GM10266 (cell line): ENCODE measurements at regions not wholly inside any gene's neighbourhood (a gene's known extent, or its start where the extent isn't known, plus 50 kb on each side); places are given as distances from the start of the nearest gene placed in this dataset.

Experiments
- DNase-seq: peaks from one replicate; pipeline ENCODE4 v3.0.0; 2012; ENCODE audit errors: extremely low spot score
- TF ChIP-seq, protein P1 (sequence below): IDR thresholded peaks from 2 replicates; pipeline ENCODE4 v1.5.1; 2012; ENCODE audit warnings: mild to moderate bottlenecking, low read depth; ENCODE audit not compliant: control insufficient read depth, insufficient read depth; ENCODE audit errors: missing control alignments

DNA sequence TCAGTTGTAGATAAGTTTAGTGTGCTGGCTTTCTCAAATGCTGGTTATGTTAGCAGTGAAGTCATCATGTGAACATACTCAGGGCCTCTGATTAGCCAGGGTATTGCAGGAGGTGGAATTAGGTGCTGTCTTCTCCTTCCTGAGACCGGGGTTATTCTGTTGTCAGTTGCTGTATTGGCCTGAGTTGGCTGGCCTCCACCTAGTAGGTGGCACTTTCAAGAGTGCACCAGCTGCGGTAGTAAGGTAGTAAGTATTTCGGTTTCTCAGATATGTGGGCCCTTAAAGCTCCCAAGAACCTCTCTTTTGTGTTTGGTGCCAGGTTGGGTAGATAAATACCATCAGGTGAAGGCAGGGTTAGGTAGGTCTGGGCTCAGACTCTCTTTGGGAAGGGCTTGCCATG, 1430.5 kb upstream of the CELF4 start:
- DNase-seq: no peak
- TF ChIP-seq, protein P1, sequence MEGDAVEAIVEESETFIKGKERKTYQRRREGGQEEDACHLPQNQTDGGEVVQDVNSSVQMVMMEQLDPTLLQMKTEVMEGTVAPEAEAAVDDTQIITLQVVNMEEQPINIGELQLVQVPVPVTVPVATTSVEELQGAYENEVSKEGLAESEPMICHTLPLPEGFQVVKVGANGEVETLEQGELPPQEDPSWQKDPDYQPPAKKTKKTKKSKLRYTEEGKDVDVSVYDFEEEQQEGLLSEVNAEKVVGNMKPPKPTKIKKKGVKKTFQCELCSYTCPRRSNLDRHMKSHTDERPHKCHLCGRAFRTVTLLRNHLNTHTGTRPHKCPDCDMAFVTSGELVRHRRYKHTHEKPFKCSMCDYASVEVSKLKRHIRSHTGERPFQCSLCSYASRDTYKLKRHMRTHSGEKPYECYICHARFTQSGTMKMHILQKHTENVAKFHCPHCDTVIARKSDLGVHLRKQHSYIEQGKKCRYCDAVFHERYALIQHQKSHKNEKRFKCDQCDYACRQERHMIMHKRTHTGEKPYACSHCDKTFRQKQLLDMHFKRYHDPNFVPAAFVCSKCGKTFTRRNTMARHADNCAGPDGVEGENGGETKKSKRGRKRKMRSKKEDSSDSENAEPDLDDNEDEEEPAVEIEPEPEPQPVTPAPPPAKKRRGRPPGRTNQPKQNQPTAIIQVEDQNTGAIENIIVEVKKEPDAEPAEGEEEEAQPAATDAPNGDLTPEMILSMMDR: no peak

DNA sequence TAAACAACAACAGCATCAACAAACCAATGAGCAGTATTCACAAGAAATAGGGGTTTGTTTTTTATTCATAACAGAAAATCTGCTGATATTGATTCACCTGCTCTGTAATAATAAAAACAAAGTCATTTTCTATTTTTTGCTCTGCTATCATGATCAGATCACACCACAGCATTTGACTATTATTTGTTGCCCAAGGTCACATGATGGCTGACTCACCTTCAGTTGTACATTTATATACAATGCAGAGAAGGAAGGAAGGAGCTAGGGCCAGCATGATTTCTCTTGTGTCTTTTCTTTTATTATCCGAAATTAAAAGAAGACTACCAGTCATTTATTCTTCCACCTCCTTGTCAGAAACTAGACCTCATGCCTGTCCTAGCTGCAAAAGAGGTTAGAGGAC, 1427.7 kb upstream of the CELF4 start:
- DNase-seq: no peak
- TF ChIP-seq, protein P1: no peak

DNA sequence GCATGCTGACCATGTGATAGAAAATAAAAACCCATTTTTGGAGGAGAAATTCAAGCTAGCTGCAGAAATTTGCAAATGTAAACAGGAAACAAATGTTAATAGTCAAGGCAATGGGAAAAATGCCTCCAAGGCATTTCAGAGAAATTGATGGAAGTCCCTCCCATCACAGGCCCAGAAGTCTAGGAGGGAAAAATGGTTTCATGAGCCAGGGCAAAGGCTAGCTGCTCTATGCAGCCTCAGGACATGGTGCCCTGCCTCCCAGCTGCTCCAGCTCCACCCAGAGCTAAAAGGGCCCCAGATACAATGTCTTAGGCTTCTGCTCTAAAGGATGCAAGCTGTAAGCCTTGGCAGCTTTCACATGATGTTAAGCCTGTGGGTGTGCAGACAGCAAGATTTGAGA, 1419.4 kb upstream of the CELF4 start:
- TF ChIP-seq, protein P1: no peak

DNA sequence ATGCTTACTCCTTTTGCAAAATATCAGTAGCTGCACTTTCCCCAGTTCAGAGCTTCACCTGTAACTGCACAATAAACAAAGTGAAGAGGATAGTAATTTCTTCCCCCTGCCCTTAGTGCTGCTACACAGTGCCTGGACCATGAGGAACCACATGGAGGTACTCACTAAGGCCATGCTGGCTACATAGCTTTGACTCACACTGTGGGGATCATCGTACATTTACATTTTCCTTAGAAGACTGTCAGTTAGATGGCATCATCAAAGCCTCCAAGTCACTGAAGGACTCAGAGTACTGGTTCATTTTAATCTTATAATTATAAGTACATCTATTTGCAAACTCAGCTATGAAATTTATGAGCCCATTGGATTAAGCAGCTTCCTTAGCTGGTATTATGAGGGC, 1416.5 kb upstream of the CELF4 start:
- TF ChIP-seq, protein P1: no peak
- no peak for DNase-seq

More for the DNA sequence above, 1419.4 kb upstream of the CELF4 start:
- DNase-seq: no peak

DNA sequence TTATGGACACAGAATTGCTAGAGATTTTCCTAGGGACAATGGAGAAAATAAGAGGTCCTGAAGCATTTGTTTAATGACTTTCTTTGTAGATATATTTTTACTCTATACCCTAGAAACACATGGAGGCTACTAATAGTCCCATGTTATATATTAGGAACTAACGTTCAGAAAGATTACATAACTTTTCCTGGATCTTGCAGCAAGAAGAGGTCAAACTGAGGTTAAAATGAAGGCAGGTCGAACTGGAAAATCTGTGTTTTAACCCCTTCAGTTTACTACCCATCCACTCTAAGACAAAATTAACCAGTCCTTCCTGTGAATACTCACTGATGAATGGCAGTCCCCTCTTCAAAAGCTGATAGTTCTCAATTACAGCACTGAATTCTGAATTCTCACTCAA, 1415.8 kb upstream of the CELF4 start:
- TF ChIP-seq, protein P1: no peak
- no peak for DNase-seq

DNA sequence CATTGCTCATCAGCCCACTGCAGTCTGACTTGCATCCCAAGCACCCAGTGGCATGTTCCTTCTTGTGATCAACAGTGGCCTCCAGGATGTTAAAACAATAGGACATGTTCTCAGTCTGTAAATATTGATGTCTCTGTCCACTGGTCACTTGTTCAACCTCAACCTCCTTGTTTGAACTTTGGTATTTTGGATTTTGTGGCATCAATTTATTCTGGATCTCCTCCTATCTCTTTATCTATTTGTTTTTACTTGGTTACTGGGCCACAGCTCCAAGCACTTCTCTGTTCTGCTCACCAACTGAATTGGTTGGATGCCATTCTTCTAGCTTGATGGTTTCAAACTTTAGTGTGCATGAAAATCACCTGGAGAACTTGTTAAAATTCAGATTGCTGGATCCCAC, 1414.8 kb upstream of the CELF4 start:
- no peak for DNase-seq
- TF ChIP-seq, protein P1: no peak

DNA sequence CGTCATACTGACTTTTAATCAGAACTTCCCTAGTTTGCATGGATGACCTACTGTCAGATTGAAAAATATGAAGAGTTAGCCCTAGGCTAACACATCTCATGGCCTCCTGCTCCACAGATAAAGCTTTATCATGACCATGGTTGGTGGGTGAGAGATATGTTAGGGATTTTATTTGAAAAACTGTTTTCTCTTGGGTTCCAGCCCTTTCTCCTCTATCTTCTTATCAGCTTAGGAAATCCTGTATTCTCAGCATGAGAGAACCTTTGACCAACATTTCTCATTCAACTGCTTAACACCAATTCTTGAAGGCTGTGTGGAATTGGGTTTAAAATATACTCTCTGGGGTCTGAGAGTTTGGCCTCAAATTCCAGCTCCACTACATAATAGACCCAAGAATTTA, 1407.0 kb upstream of the CELF4 start:
- TF ChIP-seq, protein P1: no peak
- no peak for DNase-seq

DNA sequence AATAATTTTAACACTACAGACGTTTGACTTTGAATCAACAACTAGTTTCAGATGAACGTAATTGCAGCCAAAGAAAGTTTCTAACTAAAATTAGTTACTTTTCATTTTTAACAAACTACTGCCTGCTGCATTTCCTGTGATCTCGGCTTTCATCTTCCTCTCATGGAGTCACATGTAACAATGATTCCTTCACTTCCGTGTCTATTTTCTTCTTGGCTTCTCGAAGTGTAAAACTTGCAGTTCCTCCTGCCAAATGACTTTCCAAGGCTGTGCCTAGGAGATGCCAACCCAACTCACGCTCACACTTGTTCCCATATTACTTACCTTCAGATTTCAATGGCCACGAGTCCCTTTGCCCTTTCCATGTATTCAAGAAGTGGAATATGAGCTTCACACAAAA, 1406.3 kb upstream of the CELF4 start:
- no peak for DNase-seq
- TF ChIP-seq, protein P1: no peak
